Neural cell (in vitro differentiated cells): ENCODE measurements at regions not wholly inside any gene's neighbourhood (a gene's known extent, or its start where the extent isn't known, plus 50 kb on each side); places are given as distances from the start of the nearest gene placed in this dataset.

Experiments used
- H2AFZ ChIP-seq: fragments of 200-600, 300-800 bp; sonication (generic), shearing (Covaris generic); 2 replicates; pipeline ENCODE4 v1.6.0; 2014; ENCODE audit warnings: low read depth, mild to moderate bottlenecking, antibody characterized with exemption, low read length, moderate library complexity
- H3F3A ChIP-seq: fragments of 200-600 bp; shearing (Covaris generic); 2 replicates; pipeline ENCODE4 v1.6.1; 2016; ENCODE audit warnings: mild to moderate bottlenecking, moderate library complexity, mixed read lengths, antibody characterized with exemption, low read length; ENCODE audit not compliant: insufficient read depth, poor library complexity, severe bottlenecking
- H3K27ac ChIP-seq: fragments of 200-600, 300-800 bp; sonication (generic), shearing (Covaris generic); 2 replicates; pipeline ENCODE4 v1.5.1; 2014; ENCODE audit warnings: mild to moderate bottlenecking, low read length, moderate library complexity
- H3K27me3 ChIP-seq: fragments of 300-800, 200-600 bp; sonication (generic), shearing (Covaris generic); 2 replicates; pipeline ENCODE4 v1.6.0; 2014; ENCODE audit warnings: mild to moderate bottlenecking, low read depth, low read length, moderate library complexity; ENCODE audit not compliant: insufficient read depth
- H3K36me3 ChIP-seq: fragments of 300-800, 200-600 bp; sonication (generic), shearing (Covaris generic); 2 replicates; pipeline ENCODE4 v1.5.1; 2014; ENCODE audit warnings: mild to moderate bottlenecking, antibody characterized with exemption, low read length, moderate library complexity; ENCODE audit not compliant: insufficient read depth
- H3K4me2 ChIP-seq: fragments of 300-800, 200-600 bp; sonication (generic), shearing (Covaris generic); 2 replicates; pipeline ENCODE4 v1.6.0; 2014; ENCODE audit warnings: mild to moderate bottlenecking, low read length
- H3K4me3 ChIP-seq: fragments of 300-800, 200-600 bp; sonication (generic), shearing (Covaris generic); 2 replicates; pipeline ENCODE4 v1.5.1; 2014; ENCODE audit warnings: mild to moderate bottlenecking, low read length, moderate library complexity
- H3K79me2 ChIP-seq: fragments of 200-600 bp; shearing (Covaris generic); replicated peaks from 2 replicates; pipeline ENCODE4 v1.6.0; 2014; ENCODE audit warnings: mild to moderate bottlenecking, low read length, moderate library complexity; ENCODE audit not compliant: insufficient read depth
- H3K9ac ChIP-seq: fragments of 300-800, 200-600 bp; sonication (generic), shearing (Covaris generic); 2 replicates; pipeline ENCODE4 v1.6.1; 2016; ENCODE audit warnings: mild to moderate bottlenecking, low read length, mixed read lengths
- H3K9me2 ChIP-seq: fragments of 200-600 bp; shearing (Covaris generic); 2 replicates; pipeline ENCODE4 v1.6.1; 2016; ENCODE audit warnings: mild to moderate bottlenecking, low read length, mixed read lengths; ENCODE audit not compliant: insufficient read depth
- H3K9me3 ChIP-seq: fragments of 200-600, 300-800 bp; sonication (generic), shearing (Covaris generic); 2 replicates; pipeline ENCODE4 v1.6.1; 2016; ENCODE audit warnings: mild to moderate bottlenecking, mixed run types, low read length, moderate library complexity, mixed read lengths
- H4K20me1 ChIP-seq: fragments of 200-600 bp; shearing (Covaris generic); 2 replicates; pipeline ENCODE4 v1.6.1; 2016; ENCODE audit warnings: mild to moderate bottlenecking, mixed run types; ENCODE audit not compliant: insufficient read depth
- EP300 ChIP-seq: fragments of 450-650 bp; conservative IDR thresholded peaks from 2 replicates; pipeline ENCODE4 v1.6.1; 2014; ENCODE audit warnings: antibody characterized with exemption, mild to moderate bottlenecking, moderate library complexity; ENCODE audit not compliant: poor library complexity, severe bottlenecking
- EZH2 ChIP-seq: fragments of 200-600, 300-800 bp; shearing (Covaris generic), sonication (generic); IDR thresholded peaks from 2 replicates; pipeline ENCODE4 v1.6.1; 2014; ENCODE audit warnings: antibody characterized with exemption, low read length, borderline replicate concordance, mild to moderate bottlenecking; ENCODE audit not compliant: insufficient read depth, poor library complexity, severe bottlenecking
- MXI1 ChIP-seq: fragments of 450-650 bp; conservative IDR thresholded peaks from 2 replicates; pipeline ENCODE4 v1.6.1; 2014; ENCODE audit warnings: antibody characterized with exemption, mild to moderate bottlenecking; ENCODE audit not compliant: poor library complexity, severe bottlenecking
- POLR2AphosphoS5 ChIP-seq: IDR thresholded peaks from 2 replicates; pipeline ENCODE4 v1.6.1; 2012
- RAD21 ChIP-seq: fragments of 450-650 bp; conservative IDR thresholded peaks from 2 replicates; pipeline ENCODE4 v1.6.1; 2014; ENCODE audit warnings: antibody characterized with exemption, mild to moderate bottlenecking, moderate library complexity
- SMC3 ChIP-seq: fragments of 450-650 bp; conservative IDR thresholded peaks from 2 replicates; pipeline ENCODE4 v1.6.1; 2014; ENCODE audit warnings: antibody characterized with exemption, mild to moderate bottlenecking, moderate library complexity; ENCODE audit not compliant: poor library complexity
- TAF1 ChIP-seq: IDR thresholded peaks from 2 replicates; pipeline ENCODE4 v1.6.1; 2012; ENCODE audit warnings: low read depth
- TF ChIP-seq, protein P1 (sequence below): fragments of 450-650 bp; IDR thresholded peaks from 2 replicates; pipeline ENCODE4 v1.5.1; 2014; ENCODE audit warnings: antibody characterized with exemption, mild to moderate bottlenecking, moderate library complexity; ENCODE audit not compliant: poor library complexity, severe bottlenecking
- TF ChIP-seq, protein P2 (sequence below): IDR thresholded peaks from 2 replicates; pipeline ENCODE4 v1.6.1; 2012; ENCODE audit warnings: borderline replicate concordance

DNA sequence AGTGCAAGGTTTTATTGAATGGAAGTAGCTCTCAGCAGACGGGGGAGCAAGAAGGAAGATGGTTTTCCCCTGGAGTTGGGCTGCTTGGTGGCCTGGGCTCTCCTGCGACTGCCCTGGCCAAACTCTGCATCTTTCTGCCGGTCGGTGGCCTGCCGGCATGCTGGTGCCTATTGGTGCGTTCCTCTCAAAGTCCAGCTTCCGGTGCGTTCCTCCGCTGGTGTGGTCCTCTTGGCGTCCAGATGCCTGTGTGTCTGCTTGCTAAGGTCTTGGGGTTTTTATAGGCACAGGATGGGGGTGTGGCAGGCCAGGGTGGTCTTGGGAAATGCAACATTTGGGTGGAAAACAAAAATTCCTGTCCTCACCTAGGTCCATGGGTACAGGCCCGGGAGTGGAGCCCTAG is 567.4 kb upstream of the CNTN5 start:
- Histone ChIP-seq H3K4me2 (no peak overlapping the region), H3K36me3 (no peaks in the 10 kb centered on the region), H3K9me3 (no peaks in the 10 kb centered on the region), H2AFZ (no peak overlapping the region), H3K9ac (no peak overlapping the region), H3K9me2 (no peaks in the 10 kb centered on the region), H3K79me2 (no peaks in the 10 kb centered on the region), H3F3A (no peaks in the 10 kb centered on the region), H3K4me3 (no peak overlapping the region), H4K20me1 (no peaks in the 10 kb centered on the region), H3K27me3 (no peaks in the 10 kb centered on the region), H3K27ac (no peak overlapping the region)
- TF ChIP-seq EP300, result no peak
- TF ChIP-seq TAF1, result no peak
- no peak for TF ChIP-seq SMC3
- no peak for TF ChIP-seq EZH2
- TF ChIP-seq, protein P1, sequence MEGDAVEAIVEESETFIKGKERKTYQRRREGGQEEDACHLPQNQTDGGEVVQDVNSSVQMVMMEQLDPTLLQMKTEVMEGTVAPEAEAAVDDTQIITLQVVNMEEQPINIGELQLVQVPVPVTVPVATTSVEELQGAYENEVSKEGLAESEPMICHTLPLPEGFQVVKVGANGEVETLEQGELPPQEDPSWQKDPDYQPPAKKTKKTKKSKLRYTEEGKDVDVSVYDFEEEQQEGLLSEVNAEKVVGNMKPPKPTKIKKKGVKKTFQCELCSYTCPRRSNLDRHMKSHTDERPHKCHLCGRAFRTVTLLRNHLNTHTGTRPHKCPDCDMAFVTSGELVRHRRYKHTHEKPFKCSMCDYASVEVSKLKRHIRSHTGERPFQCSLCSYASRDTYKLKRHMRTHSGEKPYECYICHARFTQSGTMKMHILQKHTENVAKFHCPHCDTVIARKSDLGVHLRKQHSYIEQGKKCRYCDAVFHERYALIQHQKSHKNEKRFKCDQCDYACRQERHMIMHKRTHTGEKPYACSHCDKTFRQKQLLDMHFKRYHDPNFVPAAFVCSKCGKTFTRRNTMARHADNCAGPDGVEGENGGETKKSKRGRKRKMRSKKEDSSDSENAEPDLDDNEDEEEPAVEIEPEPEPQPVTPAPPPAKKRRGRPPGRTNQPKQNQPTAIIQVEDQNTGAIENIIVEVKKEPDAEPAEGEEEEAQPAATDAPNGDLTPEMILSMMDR, result no peak
- TF ChIP-seq, protein P2, sequence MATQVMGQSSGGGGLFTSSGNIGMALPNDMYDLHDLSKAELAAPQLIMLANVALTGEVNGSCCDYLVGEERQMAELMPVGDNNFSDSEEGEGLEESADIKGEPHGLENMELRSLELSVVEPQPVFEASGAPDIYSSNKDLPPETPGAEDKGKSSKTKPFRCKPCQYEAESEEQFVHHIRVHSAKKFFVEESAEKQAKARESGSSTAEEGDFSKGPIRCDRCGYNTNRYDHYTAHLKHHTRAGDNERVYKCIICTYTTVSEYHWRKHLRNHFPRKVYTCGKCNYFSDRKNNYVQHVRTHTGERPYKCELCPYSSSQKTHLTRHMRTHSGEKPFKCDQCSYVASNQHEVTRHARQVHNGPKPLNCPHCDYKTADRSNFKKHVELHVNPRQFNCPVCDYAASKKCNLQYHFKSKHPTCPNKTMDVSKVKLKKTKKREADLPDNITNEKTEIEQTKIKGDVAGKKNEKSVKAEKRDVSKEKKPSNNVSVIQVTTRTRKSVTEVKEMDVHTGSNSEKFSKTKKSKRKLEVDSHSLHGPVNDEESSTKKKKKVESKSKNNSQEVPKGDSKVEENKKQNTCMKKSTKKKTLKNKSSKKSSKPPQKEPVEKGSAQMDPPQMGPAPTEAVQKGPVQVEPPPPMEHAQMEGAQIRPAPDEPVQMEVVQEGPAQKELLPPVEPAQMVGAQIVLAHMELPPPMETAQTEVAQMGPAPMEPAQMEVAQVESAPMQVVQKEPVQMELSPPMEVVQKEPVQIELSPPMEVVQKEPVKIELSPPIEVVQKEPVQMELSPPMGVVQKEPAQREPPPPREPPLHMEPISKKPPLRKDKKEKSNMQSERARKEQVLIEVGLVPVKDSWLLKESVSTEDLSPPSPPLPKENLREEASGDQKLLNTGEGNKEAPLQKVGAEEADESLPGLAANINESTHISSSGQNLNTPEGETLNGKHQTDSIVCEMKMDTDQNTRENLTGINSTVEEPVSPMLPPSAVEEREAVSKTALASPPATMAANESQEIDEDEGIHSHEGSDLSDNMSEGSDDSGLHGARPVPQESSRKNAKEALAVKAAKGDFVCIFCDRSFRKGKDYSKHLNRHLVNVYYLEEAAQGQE, result no peak
- TF ChIP-seq POLR2AphosphoS5, result no peak
- TF ChIP-seq RAD21, result no peak
- TF ChIP-seq MXI1, result no peak

DNA sequence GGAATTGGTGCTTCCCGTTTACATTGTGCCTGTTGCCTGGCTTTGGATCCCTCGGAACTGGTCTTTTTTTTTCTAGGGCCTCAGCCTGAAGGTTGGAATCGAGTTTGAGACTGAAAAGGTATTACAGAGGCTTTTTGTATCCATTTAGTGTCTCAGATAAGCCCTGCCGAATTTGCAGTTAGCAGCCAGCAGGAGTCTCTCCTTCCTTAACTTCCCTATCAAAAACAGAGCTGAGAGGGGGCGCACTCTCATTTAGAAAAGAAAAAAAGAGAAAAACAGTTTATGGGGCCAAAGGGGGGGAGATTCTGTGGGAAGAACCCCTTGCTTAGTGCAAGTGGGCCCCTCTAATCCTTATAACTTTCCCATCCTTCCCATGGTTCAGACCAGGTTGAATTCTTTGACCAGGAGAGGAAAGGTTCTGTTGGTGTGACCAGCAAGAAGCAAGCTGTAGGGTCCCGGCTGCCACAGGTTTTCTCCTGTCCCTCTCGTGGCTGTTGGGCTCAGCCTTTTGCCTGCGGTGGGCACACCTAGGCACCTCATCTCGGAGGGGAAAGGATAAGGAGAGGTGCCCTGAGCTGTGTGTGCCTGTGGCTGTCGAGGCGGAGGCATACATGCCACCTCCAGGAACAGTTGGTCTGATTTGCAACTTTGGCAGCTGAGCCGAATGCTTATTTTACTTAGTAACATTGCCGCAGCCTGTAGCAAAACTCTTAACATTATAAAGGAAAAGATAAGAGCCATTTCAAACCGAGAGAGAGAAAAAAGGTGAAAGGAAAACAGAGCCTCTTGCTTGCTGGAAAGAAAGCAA is 565.0 kb upstream of the CNTN5 start:
- Histone ChIP-seq H3K9me3 (no peaks in the 10 kb centered on the region), H4K20me1 (no peaks in the 10 kb centered on the region), H3K27ac (no peak overlapping the region), H3K9me2 (no peaks in the 10 kb centered on the region), H3F3A (no peaks in the 10 kb centered on the region), H2AFZ (no peak overlapping the region), H3K9ac (no peak overlapping the region), H3K4me2 (no peak overlapping the region), H3K36me3 (no peaks in the 10 kb centered on the region), H3K79me2 (no peaks in the 10 kb centered on the region), H3K4me3 (no peak overlapping the region), H3K27me3 (no peaks in the 10 kb centered on the region)
- no peak for TF ChIP-seq SMC3
